OCI-LY1 (cell line): ENCODE measurements at regions not wholly inside any gene's neighbourhood (a gene's known extent, or its start where the extent isn't known, plus 50 kb on each side); places are given as distances from the start of the nearest gene placed in this dataset.

ENCODE experiments used
- H2AFZ ChIP-seq: fragments of 200-600 bp; sonication (generic), shearing (Covaris generic); 2 replicates; pipeline ENCODE4 v1.6.0; 2014; ENCODE audit warnings: antibody characterized with exemption, mild to moderate bottlenecking, low read length
- H3F3A ChIP-seq: fragments of 200-600 bp; sonication (generic), shearing (Covaris generic); 2 replicates; pipeline ENCODE4 v1.6.0; 2014; ENCODE audit warnings: mild to moderate bottlenecking, antibody characterized with exemption, low read length, moderate library complexity; ENCODE audit not compliant: insufficient read depth
- H3K27ac ChIP-seq: fragments of 200-600 bp; sonication (generic); 2 replicates; pipeline ENCODE4 v1.5.1; 2014; ENCODE audit warnings: low read length, mixed run types, mild to moderate bottlenecking, low read depth; ENCODE audit not compliant: poor library complexity, severe bottlenecking
- H3K27me3 ChIP-seq: fragments of 200-600 bp; sonication (generic); 2 replicates; pipeline ENCODE4 v1.6.0; 2014; ENCODE audit warnings: antibody characterized with exemption, mild to moderate bottlenecking, low read length, moderate library complexity; ENCODE audit not compliant: insufficient read depth
- H3K36me3 ChIP-seq: fragments of 200-600 bp; sonication (generic); 2 replicates; pipeline ENCODE4 v1.6.1; 2014; ENCODE audit warnings: mild to moderate bottlenecking, antibody characterized with exemption, low read length, moderate library complexity, mixed read lengths; ENCODE audit not compliant: insufficient read depth
- H3K4me1 ChIP-seq: fragments of 200-600 bp; sonication (generic); 2 replicates; pipeline ENCODE4 v1.5.1; 2014; ENCODE audit warnings: mild to moderate bottlenecking, low read length, moderate library complexity; ENCODE audit not compliant: insufficient read depth, severe bottlenecking
- H3K4me2 ChIP-seq: fragments of 200-600 bp; sonication (generic), shearing (Covaris generic); 2 replicates; pipeline ENCODE4 v1.6.1; 2014; ENCODE audit warnings: low read length
- H3K4me3 ChIP-seq: fragments of 200-600 bp; sonication (generic); 2 replicates; pipeline ENCODE4 v1.5.1; 2014; ENCODE audit warnings: low read length, low read depth, mild to moderate bottlenecking, mixed read lengths; ENCODE audit not compliant: poor library complexity, severe bottlenecking
- H3K79me2 ChIP-seq: fragments of 200-600 bp; shearing (Covaris generic); 2 replicates; pipeline ENCODE4 v1.6.1; 2016; ENCODE audit warnings: mixed run types, low read length, mixed read lengths; ENCODE audit not compliant: insufficient read depth
- H3K9ac ChIP-seq: fragments of 200-600 bp; sonication (generic), shearing (Covaris generic); 2 replicates; pipeline ENCODE4 v1.6.1; 2014; ENCODE audit warnings: mild to moderate bottlenecking, low read length, mixed read lengths
- H3K9me2 ChIP-seq: fragments of 200-600 bp; sonication (generic), shearing (Covaris generic); 2 replicates; pipeline ENCODE4 v1.6.1; 2014; ENCODE audit warnings: low read depth, mild to moderate bottlenecking, low read length, mixed read lengths
- H3K9me3 ChIP-seq: fragments of 200-600 bp; shearing (Covaris generic); 2 replicates; pipeline ENCODE4 v1.6.1; 2014; ENCODE audit warnings: low read length, mixed read lengths
- H4K20me1 ChIP-seq: fragments of 200-600 bp; sonication (generic), shearing (Covaris generic); 2 replicates; pipeline ENCODE4 v1.6.0; 2016; ENCODE audit warnings: mild to moderate bottlenecking, low read length; ENCODE audit not compliant: insufficient read depth
- EZH2 ChIP-seq: fragments of 200-600 bp; sonication (generic), shearing (Covaris generic); IDR thresholded peaks from 2 replicates; pipeline ENCODE4 v1.8.0; 2017; ENCODE audit warnings: borderline replicate concordance, mixed run types, mild to moderate bottlenecking, antibody characterized with exemption, low read length, moderate library complexity, mixed read lengths
- TF ChIP-seq, protein P1 (sequence below): fragments of 200-600 bp; sonication (generic), shearing (Covaris generic); IDR thresholded peaks from 2 replicates; pipeline ENCODE4 v1.5.1; 2017; ENCODE audit warnings: mild to moderate bottlenecking, antibody characterized with exemption, low read length, moderate library complexity, mixed read lengths

GRCh38 chr2:145064511-145064910, 544.6 kb upstream of the ZEB2 start:
- no peak for TF ChIP-seq EZH2
- TF ChIP-seq, protein P1, sequence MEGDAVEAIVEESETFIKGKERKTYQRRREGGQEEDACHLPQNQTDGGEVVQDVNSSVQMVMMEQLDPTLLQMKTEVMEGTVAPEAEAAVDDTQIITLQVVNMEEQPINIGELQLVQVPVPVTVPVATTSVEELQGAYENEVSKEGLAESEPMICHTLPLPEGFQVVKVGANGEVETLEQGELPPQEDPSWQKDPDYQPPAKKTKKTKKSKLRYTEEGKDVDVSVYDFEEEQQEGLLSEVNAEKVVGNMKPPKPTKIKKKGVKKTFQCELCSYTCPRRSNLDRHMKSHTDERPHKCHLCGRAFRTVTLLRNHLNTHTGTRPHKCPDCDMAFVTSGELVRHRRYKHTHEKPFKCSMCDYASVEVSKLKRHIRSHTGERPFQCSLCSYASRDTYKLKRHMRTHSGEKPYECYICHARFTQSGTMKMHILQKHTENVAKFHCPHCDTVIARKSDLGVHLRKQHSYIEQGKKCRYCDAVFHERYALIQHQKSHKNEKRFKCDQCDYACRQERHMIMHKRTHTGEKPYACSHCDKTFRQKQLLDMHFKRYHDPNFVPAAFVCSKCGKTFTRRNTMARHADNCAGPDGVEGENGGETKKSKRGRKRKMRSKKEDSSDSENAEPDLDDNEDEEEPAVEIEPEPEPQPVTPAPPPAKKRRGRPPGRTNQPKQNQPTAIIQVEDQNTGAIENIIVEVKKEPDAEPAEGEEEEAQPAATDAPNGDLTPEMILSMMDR, result no peak
- Histone ChIP-seq H3K4me1 (peaks cover 6% of the 10 kb centered on the region), H3K9ac (no peak overlapping the region), H3F3A (no peaks in the 10 kb centered on the region), H3K4me2 (no peak overlapping the region), H3K27ac (no peak overlapping the region), H3K79me2 (no peaks in the 10 kb centered on the region), H3K27me3 (no peaks in the 10 kb centered on the region), H3K9me3 (peaks cover 2% of the 10 kb centered on the region; the same call in 1 of the 2 replicates), H3K36me3 (no peaks in the 10 kb centered on the region), H2AFZ (no peak overlapping the region), H4K20me1 (no peaks in the 10 kb centered on the region), H3K4me3 (no peak overlapping the region), H3K9me2 (no peaks in the 10 kb centered on the region)

DNA sequence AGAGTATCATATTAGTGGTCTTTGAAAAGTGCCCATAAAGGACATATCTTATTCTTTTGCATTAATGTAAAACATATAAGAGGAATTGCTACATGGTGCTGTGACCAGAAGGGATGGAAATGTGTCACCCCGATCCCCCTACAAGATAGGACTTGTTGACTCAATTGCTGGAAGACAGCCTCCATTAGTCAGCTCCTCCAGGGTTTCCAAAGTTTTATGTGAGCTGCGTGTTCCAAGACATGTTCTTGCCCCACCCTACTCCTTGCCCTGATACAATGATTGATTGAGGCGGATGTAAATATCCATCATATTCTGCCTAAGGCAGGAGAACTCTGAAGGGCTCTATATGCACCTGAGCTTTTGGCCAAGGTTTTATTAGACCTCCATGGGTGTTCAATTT, 541.0 kb upstream of the ZEB2 start:
- no peaks in the 10 kb centered on the region for H3K27me3 ChIP-seq
- H3K9me3 ChIP-seq, result 0 out of 2 replicates have a peak, but pooled peaks cover 3% of the 10 kb centered on the region
- H3K4me2 ChIP-seq, result no peak overlapping the region
- TF ChIP-seq, protein P1, result no peak
- no peak for TF ChIP-seq EZH2
- H3K9ac ChIP-seq, result no peak overlapping the region
- no peaks in the 10 kb centered on the region for H3K36me3 ChIP-seq
- no peaks in the 10 kb centered on the region for H4K20me1 ChIP-seq
- H3K9me2 ChIP-seq, result no peaks in the 10 kb centered on the region
- H3F3A ChIP-seq, result no peaks in the 10 kb centered on the region
- no peak overlapping the region for H3K27ac ChIP-seq
- H2AFZ ChIP-seq, result no peak overlapping the region
- H3K4me3 ChIP-seq, result no peak overlapping the region
- peaks cover 11% of the 10 kb centered on the region for H3K4me1 ChIP-seq
- H3K79me2 ChIP-seq, result no peaks in the 10 kb centered on the region

- Histone ChIP-seq H4K20me1 (no peaks in the 10 kb centered on the region), H3K4me3 (no peak overlapping the region), H3K36me3 (no peaks in the 10 kb centered on the region), H3K9me3 (0 out of 2 replicates have a peak, but pooled peaks cover 3% of the 10 kb centered on the region), H3K79me2 (no peaks in the 10 kb centered on the region), H3K9ac (no peak overlapping the region), H3K9me2 (no peaks in the 10 kb centered on the region), H3K4me1 (peaks cover 11% of the 10 kb centered on the region), H3K4me2 (no peak overlapping the region), H3K27me3 (no peaks in the 10 kb centered on the region), H3K27ac (peak overlapping the region; percentile 10), H2AFZ (peak overlapping the region; percentile 74; the same call in 1 of the 2 replicates), H3F3A (no peaks in the 10 kb centered on the region)
- TF ChIP-seq EZH2, result no peak
- TF ChIP-seq, protein P1, result no peak
Measured at GRCh38 chr2:145059914-145060313, 540.0 kb upstream of the ZEB2 start.
